ENCODE measurements at regions not wholly inside any gene's neighbourhood (a gene's known extent, or its start where the extent isn't known, plus 50 kb on each side); places are given as distances from the start of the nearest gene placed in this dataset.

DNA sequence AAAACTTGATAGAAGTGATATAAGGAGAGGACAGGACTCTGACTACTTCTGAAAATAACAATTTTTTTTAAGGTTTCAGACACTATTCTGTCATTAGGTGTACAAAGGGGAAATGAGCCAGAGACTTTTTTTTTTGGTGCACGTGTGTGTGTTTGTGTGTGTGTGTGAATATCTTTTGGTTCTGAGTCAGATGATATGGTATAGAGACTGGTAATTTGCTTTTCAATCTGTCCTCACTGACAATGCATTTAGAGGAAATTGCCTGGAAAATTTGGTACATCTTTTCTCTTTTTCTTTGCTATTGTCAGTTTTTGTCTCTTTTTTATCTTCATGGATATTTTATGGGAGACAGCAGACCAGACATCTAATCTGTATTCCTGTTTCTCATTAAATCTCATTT lies 59.3 kb downstream of the DDIT4L start:
- H3K36me3 ChIP-seq = no peaks in the 10 kb centered on the region
- H3K27me3 ChIP-seq (ENCODE audit: low read depth) = no peaks in the 10 kb centered on the region
- ATAC-seq (no peak), DNase-seq (no peak)
- H3K4me1 ChIP-seq = no peaks in the 10 kb centered on the region
- TF ChIP-seq, protein P1, sequence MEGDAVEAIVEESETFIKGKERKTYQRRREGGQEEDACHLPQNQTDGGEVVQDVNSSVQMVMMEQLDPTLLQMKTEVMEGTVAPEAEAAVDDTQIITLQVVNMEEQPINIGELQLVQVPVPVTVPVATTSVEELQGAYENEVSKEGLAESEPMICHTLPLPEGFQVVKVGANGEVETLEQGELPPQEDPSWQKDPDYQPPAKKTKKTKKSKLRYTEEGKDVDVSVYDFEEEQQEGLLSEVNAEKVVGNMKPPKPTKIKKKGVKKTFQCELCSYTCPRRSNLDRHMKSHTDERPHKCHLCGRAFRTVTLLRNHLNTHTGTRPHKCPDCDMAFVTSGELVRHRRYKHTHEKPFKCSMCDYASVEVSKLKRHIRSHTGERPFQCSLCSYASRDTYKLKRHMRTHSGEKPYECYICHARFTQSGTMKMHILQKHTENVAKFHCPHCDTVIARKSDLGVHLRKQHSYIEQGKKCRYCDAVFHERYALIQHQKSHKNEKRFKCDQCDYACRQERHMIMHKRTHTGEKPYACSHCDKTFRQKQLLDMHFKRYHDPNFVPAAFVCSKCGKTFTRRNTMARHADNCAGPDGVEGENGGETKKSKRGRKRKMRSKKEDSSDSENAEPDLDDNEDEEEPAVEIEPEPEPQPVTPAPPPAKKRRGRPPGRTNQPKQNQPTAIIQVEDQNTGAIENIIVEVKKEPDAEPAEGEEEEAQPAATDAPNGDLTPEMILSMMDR (IDR thresholded peaks at IDR 0.05) = no peak
- no peak overlapping the region for H3K4me3 ChIP-seq
- intact Hi-C loops (cut with DNase I) = no loop called here
- peaks cover 3% of the 10 kb centered on the region for H3K9me3 ChIP-seq
- H3K27ac ChIP-seq = no peak overlapping the region

DNA sequence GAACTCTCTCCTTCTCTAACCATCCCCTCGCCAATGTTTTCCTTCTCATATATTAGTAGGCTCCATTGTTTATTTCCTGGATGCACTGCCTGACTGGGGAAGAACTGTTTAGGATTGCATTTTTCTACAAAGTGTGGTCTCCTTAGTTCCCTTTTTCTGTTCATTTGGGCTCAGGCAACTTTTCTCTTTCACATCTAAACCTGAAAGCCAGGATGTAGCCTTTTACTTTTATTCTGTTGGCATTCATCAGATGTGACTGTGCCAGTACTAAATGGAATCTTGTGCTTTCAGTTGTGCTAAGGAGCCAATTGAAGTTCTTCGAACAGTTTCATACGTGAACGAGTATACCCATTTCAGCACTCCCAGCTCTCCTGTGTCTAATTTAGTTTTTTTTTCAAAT lies 59.8 kb downstream of the DDIT4L start:
- TF ChIP-seq, protein P1 (IDR thresholded peaks at IDR 0.05) = no peak
- DNase-seq (no peak), ATAC-seq (no peak)
- no peak overlapping the region for H3K27ac ChIP-seq
- H3K4me3 ChIP-seq = no peak overlapping the region
- H3K9me3 ChIP-seq = peaks cover 7% of the 10 kb centered on the region
- H3K27me3 ChIP-seq (ENCODE audit: low read depth) = no peaks in the 10 kb centered on the region
- no peaks in the 10 kb centered on the region for H3K36me3 ChIP-seq
- no peaks in the 10 kb centered on the region for H3K4me1 ChIP-seq
- intact Hi-C loops (cut with DNase I) = no loop called here

DNA sequence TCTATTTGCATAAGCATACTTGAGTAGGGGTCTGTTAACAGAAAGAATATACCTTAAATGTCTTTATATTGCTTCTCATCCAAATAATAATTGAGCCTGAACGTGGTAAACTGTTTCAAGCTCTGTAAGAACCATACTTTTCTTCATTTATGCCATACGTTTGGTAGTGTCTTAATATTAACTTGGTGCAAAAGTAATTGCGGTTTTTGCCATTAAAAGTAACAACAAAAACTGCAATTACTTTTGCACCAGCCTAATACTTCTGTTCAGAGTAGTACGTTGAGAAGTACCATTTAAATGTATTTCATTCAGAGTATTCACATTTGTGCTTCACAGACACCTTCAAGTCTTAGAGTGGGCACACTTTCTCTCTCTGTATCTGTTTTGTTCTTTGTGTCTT lies 60.5 kb downstream of the DDIT4L start:
- DNase-seq = no peak
- H3K9me3 ChIP-seq = peaks cover 13% of the 10 kb centered on the region
- no peaks in the 10 kb centered on the region for H3K36me3 ChIP-seq
- no peaks in the 10 kb centered on the region for H3K4me1 ChIP-seq
- intact Hi-C loops (cut with DNase I) = no loop called here
- TF ChIP-seq, protein P1 (IDR thresholded peaks at IDR 0.05) = no peak
- no peak overlapping the region for H3K27ac ChIP-seq
- no peaks in the 10 kb centered on the region for H3K27me3 ChIP-seq (ENCODE audit: low read depth)
- no peak overlapping the region for H3K4me3 ChIP-seq
- no peak for ATAC-seq

DNA sequence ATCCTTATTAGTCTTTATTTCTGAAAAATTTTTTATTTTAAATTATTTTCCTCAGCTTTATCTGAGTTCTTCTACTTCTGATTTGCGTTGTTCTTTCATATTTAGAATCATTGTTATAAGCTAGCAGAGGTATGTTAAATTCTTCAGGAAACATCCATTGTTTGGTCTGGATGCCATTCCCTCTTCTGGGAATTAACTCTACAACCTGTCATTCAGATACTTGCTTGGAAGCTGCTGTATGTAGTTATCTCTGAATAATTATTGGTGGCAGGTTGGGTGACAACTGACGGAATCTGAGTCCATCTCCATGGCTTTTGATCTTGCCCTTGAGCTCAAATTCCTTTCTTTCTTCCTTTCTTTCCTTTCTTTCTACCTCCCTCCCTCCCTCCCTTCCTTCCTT lies 61.9 kb downstream of the DDIT4L start:
- no peak for ATAC-seq
- DNase-seq = no peak
- H3K36me3 ChIP-seq = no peaks in the 10 kb centered on the region
- H3K27ac ChIP-seq = no peak overlapping the region
- intact Hi-C loops (cut with DNase I) = no loop called here
- no peaks in the 10 kb centered on the region for H3K27me3 ChIP-seq (ENCODE audit: low read depth)
- no peaks in the 10 kb centered on the region for H3K4me1 ChIP-seq
- TF ChIP-seq, protein P1 (IDR thresholded peaks at IDR 0.05) = no peak
- H3K9me3 ChIP-seq = peaks cover 13% of the 10 kb centered on the region
- H3K4me3 ChIP-seq = no peak overlapping the region

DNA sequence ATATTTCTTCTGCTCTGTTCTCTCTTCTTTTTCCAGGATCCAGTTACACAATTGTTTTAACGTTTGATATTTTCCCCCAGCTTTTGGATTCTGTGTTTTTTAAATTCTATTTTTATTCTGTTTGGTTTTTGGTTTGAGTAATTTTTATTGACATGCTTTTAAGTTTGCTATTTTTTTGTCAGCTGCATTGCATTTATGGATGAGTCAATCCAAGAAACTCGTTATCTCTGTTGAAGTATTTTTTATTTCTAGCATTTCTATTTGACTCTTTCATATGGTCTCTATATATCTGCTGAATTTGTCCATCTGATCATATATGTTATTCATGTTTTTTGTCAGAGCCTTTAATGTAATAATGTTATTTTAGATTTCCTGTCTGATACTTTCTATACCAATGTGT lies 65.6 kb downstream of the DDIT4L start:
- Histone ChIP-seq H3K4me3 (no peak overlapping the region), H3K36me3 (no peaks in the 10 kb centered on the region), H3K27ac (no peak overlapping the region), H3K9me3 (peaks cover 13% of the 10 kb centered on the region), H3K4me1 (no peaks in the 10 kb centered on the region), H3K27me3 (ENCODE audit: low read depth) (no peaks in the 10 kb centered on the region)
- intact Hi-C loops (cut with DNase I) = no loop called here
- TF ChIP-seq, protein P1 (IDR thresholded peaks at IDR 0.05) = no peak
- ATAC-seq = no peak
- no peak for DNase-seq

DNA sequence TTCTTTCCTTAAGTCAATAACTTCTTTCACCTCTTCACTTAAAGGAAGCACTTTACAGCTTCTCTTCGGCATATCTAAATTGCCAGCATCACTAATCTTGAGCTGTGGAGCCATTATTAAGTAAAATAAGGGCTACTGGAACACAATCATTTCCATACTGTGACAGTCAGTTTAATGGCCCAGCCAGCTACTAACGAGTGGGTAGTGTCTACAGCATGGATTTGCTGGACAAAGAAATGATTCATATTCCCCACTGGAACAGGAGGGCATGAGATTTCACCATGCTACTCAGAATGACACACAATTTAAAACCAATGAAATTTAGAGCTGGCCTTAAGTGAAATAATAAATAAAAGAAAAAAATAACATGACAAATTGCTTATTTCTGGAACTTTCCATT lies 72.1 kb downstream of the DDIT4L start:
- no peaks in the 10 kb centered on the region for H3K9me3 ChIP-seq
- intact Hi-C loops (cut with DNase I) = no loop called here
- DNase-seq = no peak
- TF ChIP-seq, protein P1 (IDR thresholded peaks at IDR 0.05) = no peak
- no peaks in the 10 kb centered on the region for H3K27me3 ChIP-seq (ENCODE audit: low read depth)
- no peak overlapping the region for H3K4me3 ChIP-seq
- H3K36me3 ChIP-seq = no peaks in the 10 kb centered on the region
- no peak for ATAC-seq
- H3K27ac ChIP-seq = no peak overlapping the region
- no peaks in the 10 kb centered on the region for H3K4me1 ChIP-seq

Measured in lower lobe of right lung (tissue), 2 donors.